H9 (cell line): ENCODE measurements at regions not wholly inside any gene's neighbourhood (a gene's known extent, or its start where the extent isn't known, plus 50 kb on each side); places are given as distances from the start of the nearest gene placed in this dataset.

ENCODE experiments used
- DNase-seq: peaks from one replicate; pipeline ENCODE4 v3.0.0-alpha.2; 2017
- H2AFZ ChIP-seq: one replicate; pipeline ENCODE4 v1.6.1; 2013; ENCODE audit warnings: mild to moderate bottlenecking, low read length, control low read depth, moderate library complexity
- H2AK5ac ChIP-seq: 2 replicates; pipeline ENCODE4 v1.6.1; 2013; ENCODE audit warnings: low read length, control low read depth, mixed read lengths; ENCODE audit not compliant: insufficient read length
- H2BK120ac ChIP-seq: one replicate; pipeline ENCODE4 v1.6.1; 2013; ENCODE audit warnings: low read depth, mild to moderate bottlenecking, low read length, control low read depth, inconsistent platforms; ENCODE audit not compliant: poor library complexity, severe bottlenecking
- H2BK12ac ChIP-seq: 2 replicates; pipeline ENCODE4 v1.6.1; 2013; ENCODE audit warnings: low read length, control low read depth, mixed read lengths, low read depth; ENCODE audit not compliant: insufficient read length
- H2BK15ac ChIP-seq: 2 replicates; pipeline ENCODE4 v1.6.1; 2013; ENCODE audit warnings: low read depth, low read length, control low read depth
- H2BK20ac ChIP-seq: one replicate; pipeline ENCODE4 v1.6.1; 2013; ENCODE audit warnings: low read depth, mild to moderate bottlenecking, low read length, control low read depth, inconsistent platforms; ENCODE audit not compliant: poor library complexity, severe bottlenecking
- H2BK5ac ChIP-seq: 2 replicates; pipeline ENCODE4 v1.6.1; 2013; ENCODE audit warnings: low read length, control low read depth, mixed read lengths; ENCODE audit not compliant: insufficient read length
- H3K14ac ChIP-seq: 2 replicates; pipeline ENCODE4 v1.6.1; 2013; ENCODE audit warnings: low read length, control low read depth; ENCODE audit not compliant: insufficient read depth
- H3K18ac ChIP-seq: 2 replicates; pipeline ENCODE4 v1.6.1; 2013; ENCODE audit warnings: low read depth, mild to moderate bottlenecking, mixed read lengths, low read length, control low read depth; ENCODE audit not compliant: insufficient read length
- H3K23ac ChIP-seq: 2 replicates; pipeline ENCODE4 v1.6.1; 2013; ENCODE audit warnings: low read length, control low read depth, mixed read lengths, low read depth; ENCODE audit not compliant: insufficient read length
- H3K23me2 ChIP-seq: 2 replicates; pipeline ENCODE4 v1.6.1; 2013; ENCODE audit warnings: low read depth, mild to moderate bottlenecking, mixed read lengths, low read length, control low read depth; ENCODE audit not compliant: insufficient read length, poor library complexity, severe bottlenecking
- H3K27ac ChIP-seq: 2 replicates; pipeline ENCODE4 v1.5.1; 2013; ENCODE audit warnings: low read length, control low read depth, mixed read lengths, low read depth; ENCODE audit not compliant: insufficient read length
- H3K27me3 ChIP-seq: 2 replicates; pipeline ENCODE4 v1.6.1; 2013; ENCODE audit warnings: low read length, control low read depth, inconsistent platforms; ENCODE audit not compliant: insufficient read depth
- H3K4ac ChIP-seq: 2 replicates; pipeline ENCODE4 v1.6.1; 2013; ENCODE audit warnings: low read depth, mild to moderate bottlenecking, control low read depth, inconsistent platforms, low read length, moderate library complexity
- H3K4me1 ChIP-seq: 2 replicates; pipeline ENCODE4 v1.6.1; 2013; ENCODE audit warnings: low read length, control low read depth, inconsistent platforms; ENCODE audit not compliant: insufficient read depth
- H3K4me2 ChIP-seq: 2 replicates; pipeline ENCODE4 v1.6.1; 2013; ENCODE audit warnings: low read length, control low read depth, mixed read lengths; ENCODE audit not compliant: insufficient read length, insufficient read depth
- H3K56ac ChIP-seq: 2 replicates; pipeline ENCODE4 v1.6.1; 2013; ENCODE audit warnings: low read depth, mild to moderate bottlenecking, mixed read lengths, low read length, control low read depth; ENCODE audit not compliant: insufficient read length
- H3K79me1 ChIP-seq: 2 replicates; pipeline ENCODE4 v1.6.1; 2013; ENCODE audit warnings: low read depth, mild to moderate bottlenecking, moderate library complexity, low read length, control low read depth, inconsistent platforms; ENCODE audit not compliant: insufficient read depth, poor library complexity, severe bottlenecking
- H3K79me2 ChIP-seq: 2 replicates; pipeline ENCODE4 v1.6.1; 2013; ENCODE audit warnings: low read length, control low read depth, inconsistent platforms; ENCODE audit not compliant: insufficient read depth
- H3K9ac ChIP-seq: 2 replicates; pipeline ENCODE4 v1.6.1; 2013; ENCODE audit warnings: low read length, control low read depth, mixed read lengths; ENCODE audit not compliant: insufficient read length; ENCODE audit errors: extremely low read depth
- H3K9me3 ChIP-seq: one replicate; pipeline ENCODE4 v1.6.1; 2013; ENCODE audit warnings: low read depth, low read length, inconsistent platforms; ENCODE audit not compliant: control insufficient read depth
- H3T11ph ChIP-seq: one replicate; pipeline ENCODE4 v1.6.1; 2013; ENCODE audit warnings: mild to moderate bottlenecking, low read length, control low read depth, inconsistent platforms
- H4K20me1 ChIP-seq: one replicate; pipeline ENCODE4 v1.6.1; 2013; ENCODE audit not compliant: control insufficient read depth, insufficient read length, insufficient read depth
- H4K5ac ChIP-seq: 2 replicates; pipeline ENCODE4 v1.6.1; 2013; ENCODE audit warnings: low read depth, mild to moderate bottlenecking, mixed read lengths, low read length, control low read depth; ENCODE audit not compliant: insufficient read length
- H4K8ac ChIP-seq: replicated peaks from 2 replicates; pipeline ENCODE4 v1.6.1; 2013; ENCODE audit warnings: low read length, control low read depth, mixed read lengths, low read depth; ENCODE audit not compliant: insufficient read length
- H4K91ac ChIP-seq: 2 replicates; pipeline ENCODE4 v1.6.1; 2013; ENCODE audit warnings: low read depth, mild to moderate bottlenecking, moderate library complexity, mixed read lengths, low read length, control low read depth; ENCODE audit not compliant: insufficient read length
- H3K27ac Mint-ChIP-seq, 3 experiments: 2 replicates in 2 of 3; 3 replicates in 1 of 3; pipeline ENCODE4 v1.8.0; 2020 to 2021; ENCODE audit warnings: mixed read lengths in 3 of 3, mild to moderate bottlenecking in 1 of 3, moderate library complexity in 1 of 3
- H3K27me3 Mint-ChIP-seq: 2 replicates; pipeline ENCODE4 v1.8.0; 2021; ENCODE audit warnings: low read depth, mild to moderate bottlenecking, moderate library complexity, mixed read lengths
- H3K36me3 Mint-ChIP-seq, 3 experiments: 2 replicates in 2 of 3; 3 replicates in 1 of 3; pipeline ENCODE4 v1.8.0; 2020 to 2021; ENCODE audit warnings: low read depth in 3 of 3, mixed read lengths in 3 of 3; ENCODE audit not compliant: insufficient read depth in 1 of 3
- H3K4me1 Mint-ChIP-seq, 2 experiments: 2 replicates each; pipeline ENCODE4 v1.8.0; 2020; ENCODE audit warnings: mixed read lengths in 2 of 2
- H3K4me3 Mint-ChIP-seq, 2 experiments: 2 replicates in 1 of 2; 3 replicates in 1 of 2; pipeline ENCODE4 v1.8.0; 2020 to 2021; ENCODE audit warnings: mild to moderate bottlenecking in 2 of 2, mixed read lengths in 2 of 2, moderate library complexity in 1 of 2
- H3K9me3 Mint-ChIP-seq, 2 experiments: 2 replicates in 1 of 2; 3 replicates in 1 of 2; pipeline ENCODE4 v1.8.0; 2020; ENCODE audit warnings: mild to moderate bottlenecking in 2 of 2, mixed read lengths in 2 of 2, moderate library complexity in 1 of 2
- CTCF ChIP-seq: fragments of 200-600 bp; sonication (generic); conservative IDR thresholded peaks from 3 replicates; pipeline ENCODE4 v1.8.0; 2021; ENCODE audit warnings: antibody characterized with exemption, mild to moderate bottlenecking
- WGBS: extraction: QIAGEN DNeasy Blood & Tissue Kit; methylation state at CpG from one replicate; pipeline ENCODE4 v1.1.7; 2013; ENCODE audit warnings: missing lambda C conversion rate, low lambda C conversion rate, mixed read lengths; ENCODE audit not compliant: insufficient read length; ENCODE audit errors: extremely low coverage; 5-methylcytosine and 5-hydroxymethylcytosine counted together

GRCh38 chr4:81337211-81337610, 122.2 kb upstream of the PRKG2 start:
- Histone ChIP-seq H3K4ac (no peak overlapping the region), H3T11ph (no peak overlapping the region), H4K20me1 (no peaks in the 10 kb centered on the region), H3K4me2 (no peak overlapping the region), H3K56ac (no peak overlapping the region), H3K18ac (no peak overlapping the region), H3K9me3 (no peaks in the 10 kb centered on the region), H2AFZ (no peak overlapping the region), H2BK120ac (no peak overlapping the region), H2BK15ac (no peak overlapping the region), H2BK20ac (no peak overlapping the region), H2AK5ac (no peak overlapping the region), H3K27ac (no peak overlapping the region), H3K9ac (no peak overlapping the region), H3K79me1 (no peaks in the 10 kb centered on the region), H4K91ac (no peak overlapping the region), H4K5ac (no peak overlapping the region), H3K27me3 (no peaks in the 10 kb centered on the region), H2BK5ac (no peak overlapping the region), H2BK12ac (no peak overlapping the region), H3K4me1 (no peaks in the 10 kb centered on the region), H3K23ac (no peak overlapping the region), H4K8ac (no peak overlapping the region), H3K79me2 (no peaks in the 10 kb centered on the region), H3K14ac (no peak overlapping the region), H3K23me2 (no peaks in the 10 kb centered on the region)
- TF ChIP-seq CTCF, result no peak
- Mint-ChIP-seq H3K4me3 (no peak overlapping the region), H3K4me1 (peaks cover 4 to 11% of the 10 kb centered on the region in 2 experiments; a peak in 3 of 4 replicates), H3K27ac (no peak overlapping the region), H3K36me3 (no peaks in the 10 kb centered on the region), H3K9me3 (0 out of 5 replicates have a peak, but pooled peaks cover 0 to 2% of the 10 kb centered on the region in 2 experiments), H3K27me3 (no peaks in the 10 kb centered on the region)
- no peak for DNase-seq
- WGBS, result no CpG with 5 or more reads among the region's 1 CpG
